Stimulated activated CD4-positive, alpha-beta T cell treated with anti-CD3 and anti-CD28 coated beads, Interleukin-12 subunit alpha, Interleukin-12 subunit beta, amount 100 ng/mL, for 4 hours (primary cell): ENCODE measurements at regions not wholly inside any gene's neighbourhood (a gene's known extent, or its start where the extent isn't known, plus 50 kb on each side); places are given as distances from the start of the nearest gene placed in this dataset.
"Not testable (repeated sequence)": the region's sequence is repeated elsewhere in the genome, so short reads cannot be mapped to it uniquely, and the experiment has no call there.

ENCODE experiments used
- DNase-seq: peaks from one replicate; pipeline ENCODE4 v3.0.0-alpha.2; 2020

GRCh38 chr14:55849833-55850232 lies 268.4 kb upstream of the PELI2 start:
- no peak for DNase-seq

- no peak for DNase-seq
These were observed 267.4 kb upstream of the PELI2 start for GRCh38 chr14:55850825-55851241.

- DNase-seq: no peak
These were observed 266.9 kb upstream of the PELI2 start for GRCh38 chr14:55851301-55851700.

- no peak for DNase-seq
These were observed 266.2 kb upstream of the PELI2 start for GRCh38 chr14:55851961-55852360.

- no peak for DNase-seq
These were observed 262.5 kb upstream of the PELI2 start for GRCh38 chr14:55855751-55856150.

- no peak for DNase-seq
These were observed 259.6 kb upstream of the PELI2 start for GRCh38 chr14:55858604-55859003.

- DNase-seq: not testable (repeated sequence)
These were observed 256.6 kb upstream of the PELI2 start for GRCh38 chr14:55861561-55861960.

- no peak for DNase-seq
These were observed 253.1 kb upstream of the PELI2 start for GRCh38 chr14:55864890-55865655.

- DNase-seq: no peak
These were observed 250.9 kb upstream of the PELI2 start for GRCh38 chr14:55867311-55867710.

- no peak for DNase-seq
These were observed 250.5 kb upstream of the PELI2 start for GRCh38 chr14:55867719-55868118.

- no peak for DNase-seq
These were observed 248.7 kb upstream of the PELI2 start for GRCh38 chr14:55869397-55870049.

- DNase-seq: no peak
These were observed 245.0 kb upstream of the PELI2 start for GRCh38 chr14:55873169-55873568.

GRCh38 chr14:55874785-55875184 lies 243.4 kb upstream of the PELI2 start:
- DNase-seq: no peak

- DNase-seq: no peak
These were observed 240.3 kb upstream of the PELI2 start for GRCh38 chr14:55877942-55878341.

- DNase-seq: no peak
These were observed 236.5 kb upstream of the PELI2 start for GRCh38 chr14:55881577-55882241.

GRCh38 chr14:55884819-55885218 lies 233.4 kb upstream of the PELI2 start:
- no peak for DNase-seq

GRCh38 chr14:55889124-55889523 lies 229.1 kb upstream of the PELI2 start:
- no peak for DNase-seq

- no peak for DNase-seq
These were observed 226.5 kb upstream of the PELI2 start for GRCh38 chr14:55891692-55892091.

GRCh38 chr14:55892906-55893305 lies 225.3 kb upstream of the PELI2 start:
- DNase-seq: no peak

- no peak for DNase-seq
These were observed 224.5 kb upstream of the PELI2 start for GRCh38 chr14:55893705-55894104.

- no peak for DNase-seq
These were observed 221.2 kb upstream of the PELI2 start for GRCh38 chr14:55897031-55897430.

- DNase-seq: no peak
These were observed 219.3 kb upstream of the PELI2 start for GRCh38 chr14:55898938-55899337.

- DNase-seq: no peak
These were observed 218.7 kb upstream of the PELI2 start for GRCh38 chr14:55899531-55899930.

GRCh38 chr14:55900749-55901148 lies 217.5 kb upstream of the PELI2 start:
- no peak for DNase-seq
